Activated naive CD8-positive, alpha-beta T cell treated with anti-CD3 and anti-CD28 coated beads, Interleukin-2, amount 10 ng/mL, durations not matched to agents 7 days and 5 days (primary cell): ENCODE measurements at regions not wholly inside any gene's neighbourhood (a gene's known extent, or its start where the extent isn't known, plus 50 kb on each side); places are given as distances from the start of the nearest gene placed in this dataset.

Experiments used
- ATAC-seq: fragments of 150-1000 bp; cut with Tn5 transposase; one replicate; pipeline ENCODE4 v1.10.0; 2021; ENCODE audit warnings: low read depth, moderate library complexity
- POLR2A ChIA-PET: fragments of 350-600 bp; sonication (Branson Sonifier 250); formaldehyde crosslinking; loops from one replicate; lab custom pipeline; 2021; ENCODE audit warnings: antibody characterized with exemption; lab: Charles Lee
- DNase-seq: peaks from one replicate; pipeline ENCODE4 v3.0.0; 2021
- H3K27ac Mint-ChIP-seq: one replicate; pipeline ENCODE4 v1.8.0; 2022; ENCODE audit warnings: mild to moderate bottlenecking, mixed read lengths
- H3K27me3 Mint-ChIP-seq: one replicate; pipeline ENCODE4 v1.8.0; 2022; ENCODE audit warnings: mild to moderate bottlenecking, moderate library complexity, mixed read lengths
- H3K36me3 Mint-ChIP-seq: one replicate; pipeline ENCODE4 v1.8.0; 2021; ENCODE audit warnings: mild to moderate bottlenecking, mixed read lengths
- H3K4me1 Mint-ChIP-seq: one replicate; pipeline ENCODE4 v1.8.0; 2021; ENCODE audit warnings: mixed read lengths
- H3K4me3 Mint-ChIP-seq: one replicate; pipeline ENCODE4 v1.8.0; 2022; ENCODE audit warnings: mild to moderate bottlenecking, moderate library complexity, mixed read lengths
- H3K9me3 Mint-ChIP-seq: one replicate; pipeline ENCODE4 v1.8.0; 2021; ENCODE audit warnings: mixed read lengths

DNA sequence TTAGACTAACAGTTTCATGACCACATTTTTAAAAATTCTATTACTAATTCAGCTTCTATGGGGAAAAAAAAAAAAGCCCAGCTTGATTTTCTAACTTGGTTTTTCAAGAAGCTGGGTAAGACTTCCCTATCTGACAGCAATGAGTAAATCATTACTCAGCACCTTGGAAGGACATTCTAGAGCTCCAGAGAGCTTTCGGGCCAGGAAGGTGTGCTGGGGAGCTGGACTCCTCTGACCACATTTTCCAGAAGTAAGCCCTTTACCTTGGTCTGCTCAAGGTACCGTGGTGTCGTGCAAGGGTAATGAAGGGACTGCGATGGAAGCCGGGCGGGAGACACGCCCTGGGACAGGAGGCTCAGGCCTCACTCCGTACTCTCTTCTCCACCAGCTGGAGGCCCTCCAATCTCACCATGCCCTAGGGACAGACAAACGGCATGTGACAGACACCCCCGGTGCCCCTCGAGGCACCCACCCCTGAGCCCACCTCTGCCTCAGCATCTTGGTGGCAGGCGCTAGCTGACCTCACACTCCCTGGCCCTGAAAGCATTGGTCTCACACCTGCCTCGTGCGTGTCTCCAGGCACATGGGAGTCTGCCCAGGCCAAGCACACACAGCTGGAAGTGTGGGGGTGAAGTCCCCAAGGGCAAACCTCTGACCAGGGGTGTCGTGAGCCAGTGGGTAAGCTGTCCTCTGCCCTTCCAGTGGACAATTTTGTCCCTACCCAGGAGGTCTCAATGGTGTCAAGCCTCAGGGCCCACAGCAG, 152.1 kb downstream of the OAT start:
- ATAC-seq (no peak), DNase-seq (no peak)
- no peak overlapping the region for H3K27ac Mint-ChIP-seq
- no peaks in the 10 kb centered on the region for H3K9me3 Mint-ChIP-seq
- no peak overlapping the region for H3K4me3 Mint-ChIP-seq
- POLR2A ChIA-PET: no interaction called here
- H3K36me3 Mint-ChIP-seq: no peaks in the 10 kb centered on the region
- peaks cover 3% of the 10 kb centered on the region for H3K27me3 Mint-ChIP-seq
- H3K4me1 Mint-ChIP-seq: no peaks in the 10 kb centered on the region

DNA sequence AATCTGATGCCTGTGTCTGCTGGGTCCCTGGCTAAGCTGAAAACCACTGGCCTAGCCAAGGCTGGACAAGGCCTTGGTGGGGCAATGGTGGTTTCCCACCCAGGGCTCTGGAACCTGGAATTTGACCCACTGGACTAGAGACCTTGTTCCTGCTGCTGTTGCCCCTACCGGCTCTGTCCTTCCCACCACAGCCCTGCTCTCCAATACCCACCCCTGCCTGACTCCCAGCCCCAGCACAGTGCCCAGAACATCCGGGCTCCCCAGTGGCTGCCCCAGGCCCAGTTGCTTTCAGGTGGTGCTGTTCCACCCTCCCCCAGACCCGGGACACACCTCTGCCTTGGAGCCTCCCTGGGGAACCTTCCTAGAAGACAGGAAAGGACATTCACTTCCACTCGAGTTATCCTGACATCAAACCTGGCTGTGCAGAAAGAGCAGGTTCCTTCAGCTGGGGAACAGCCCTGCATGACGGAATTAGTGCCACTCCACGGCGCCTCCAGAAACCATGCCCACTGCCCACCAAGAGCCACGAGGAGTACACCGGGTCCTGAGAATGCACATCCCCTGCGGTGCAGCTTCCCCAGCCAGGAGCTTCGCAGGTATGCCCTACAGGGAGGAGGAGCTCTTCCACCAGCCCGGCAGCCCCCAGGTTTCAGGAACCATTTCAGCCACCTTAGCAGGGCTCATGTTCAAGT, 152.8 kb downstream of the OAT start:
- ATAC-seq: no peak
- POLR2A ChIA-PET: no interaction called here
- Mint-ChIP-seq H3K27me3 (peaks cover 3% of the 10 kb centered on the region), H3K9me3 (no peaks in the 10 kb centered on the region), H3K4me1 (no peaks in the 10 kb centered on the region), H3K4me3 (no peak overlapping the region), H3K27ac (no peak overlapping the region), H3K36me3 (no peaks in the 10 kb centered on the region)
- DNase-seq: no peak

GRCh38 chr10:124265391-124265745, 153.4 kb downstream of the OAT start:
- Mint-ChIP-seq H3K36me3 (no peaks in the 10 kb centered on the region), H3K27ac (no peak overlapping the region), H3K27me3 (peaks cover 3% of the 10 kb centered on the region), H3K4me3 (no peak overlapping the region), H3K9me3 (no peaks in the 10 kb centered on the region), H3K4me1 (no peaks in the 10 kb centered on the region)
- no peak for DNase-seq
- POLR2A ChIA-PET: no interaction called here
- ATAC-seq: no peak

GRCh38 chr10:124264711-124265390, 153.9 kb downstream of the OAT start:
- no peak overlapping the region for H3K27ac Mint-ChIP-seq
- POLR2A ChIA-PET: no interaction called here
- no peaks in the 10 kb centered on the region for H3K4me1 Mint-ChIP-seq
- no peak overlapping the region for H3K4me3 Mint-ChIP-seq
- peaks cover 3% of the 10 kb centered on the region for H3K27me3 Mint-ChIP-seq
- DNase-seq (no peak), ATAC-seq (no peak)
- H3K36me3 Mint-ChIP-seq: no peaks in the 10 kb centered on the region
- H3K9me3 Mint-ChIP-seq: no peaks in the 10 kb centered on the region

GRCh38 chr10:124264271-124264670, 154.5 kb downstream of the OAT start:
- Mint-ChIP-seq H3K27me3 (peaks cover 3% of the 10 kb centered on the region), H3K36me3 (no peaks in the 10 kb centered on the region), H3K9me3 (no peaks in the 10 kb centered on the region), H3K4me1 (no peaks in the 10 kb centered on the region), H3K4me3 (no peak overlapping the region), H3K27ac (no peak overlapping the region)
- POLR2A ChIA-PET: no interaction called here
- DNase-seq: no peak
- ATAC-seq: no peak

DNA sequence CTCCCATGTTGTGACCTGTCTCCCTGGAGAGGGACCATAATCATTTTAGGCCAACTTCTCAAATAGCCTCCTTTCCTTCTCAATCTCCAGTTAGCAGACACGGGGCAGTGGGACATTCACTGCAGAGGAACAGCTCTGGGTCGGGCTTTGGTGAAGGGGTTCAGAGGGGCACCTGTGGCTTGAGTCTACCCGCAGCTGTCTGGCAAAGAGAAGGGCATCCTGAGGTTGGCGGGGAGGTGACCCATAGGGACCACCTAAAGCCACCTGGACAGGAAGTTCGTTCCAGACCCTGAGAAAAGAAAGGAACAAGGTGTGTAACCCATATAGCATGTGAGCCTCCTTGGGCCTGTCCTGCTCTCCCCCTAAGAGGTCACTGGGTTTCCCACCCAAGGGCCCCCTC, 155.0 kb downstream of the OAT start:
- H3K36me3 Mint-ChIP-seq: no peaks in the 10 kb centered on the region
- POLR2A ChIA-PET: no interaction called here
- peaks cover 3% of the 10 kb centered on the region for H3K27me3 Mint-ChIP-seq
- ATAC-seq (no peak), DNase-seq (no peak)
- no peaks in the 10 kb centered on the region for H3K9me3 Mint-ChIP-seq
- no peak overlapping the region for H3K27ac Mint-ChIP-seq
- no peak overlapping the region for H3K4me3 Mint-ChIP-seq
- no peaks in the 10 kb centered on the region for H3K4me1 Mint-ChIP-seq

GRCh38 chr10:124262971-124263370, 155.8 kb downstream of the OAT start:
- H3K4me3 Mint-ChIP-seq: no peak overlapping the region
- peaks cover 3% of the 10 kb centered on the region for H3K27me3 Mint-ChIP-seq
- H3K27ac Mint-ChIP-seq: no peak overlapping the region
- no peaks in the 10 kb centered on the region for H3K36me3 Mint-ChIP-seq
- no peak for DNase-seq
- POLR2A ChIA-PET: no interaction called here
- no peak for ATAC-seq
- no peaks in the 10 kb centered on the region for H3K9me3 Mint-ChIP-seq
- no peaks in the 10 kb centered on the region for H3K4me1 Mint-ChIP-seq

GRCh38 chr10:124262234-124262865, 156.4 kb downstream of the OAT start:
- H3K27me3 Mint-ChIP-seq: peaks cover 3% of the 10 kb centered on the region
- no peak for ATAC-seq
- H3K4me1 Mint-ChIP-seq: no peaks in the 10 kb centered on the region
- H3K9me3 Mint-ChIP-seq: no peaks in the 10 kb centered on the region
- POLR2A ChIA-PET: no interaction called here
- no peak overlapping the region for H3K4me3 Mint-ChIP-seq
- H3K36me3 Mint-ChIP-seq: no peaks in the 10 kb centered on the region
- H3K27ac Mint-ChIP-seq: no peak overlapping the region
- DNase-seq: no peak

DNA sequence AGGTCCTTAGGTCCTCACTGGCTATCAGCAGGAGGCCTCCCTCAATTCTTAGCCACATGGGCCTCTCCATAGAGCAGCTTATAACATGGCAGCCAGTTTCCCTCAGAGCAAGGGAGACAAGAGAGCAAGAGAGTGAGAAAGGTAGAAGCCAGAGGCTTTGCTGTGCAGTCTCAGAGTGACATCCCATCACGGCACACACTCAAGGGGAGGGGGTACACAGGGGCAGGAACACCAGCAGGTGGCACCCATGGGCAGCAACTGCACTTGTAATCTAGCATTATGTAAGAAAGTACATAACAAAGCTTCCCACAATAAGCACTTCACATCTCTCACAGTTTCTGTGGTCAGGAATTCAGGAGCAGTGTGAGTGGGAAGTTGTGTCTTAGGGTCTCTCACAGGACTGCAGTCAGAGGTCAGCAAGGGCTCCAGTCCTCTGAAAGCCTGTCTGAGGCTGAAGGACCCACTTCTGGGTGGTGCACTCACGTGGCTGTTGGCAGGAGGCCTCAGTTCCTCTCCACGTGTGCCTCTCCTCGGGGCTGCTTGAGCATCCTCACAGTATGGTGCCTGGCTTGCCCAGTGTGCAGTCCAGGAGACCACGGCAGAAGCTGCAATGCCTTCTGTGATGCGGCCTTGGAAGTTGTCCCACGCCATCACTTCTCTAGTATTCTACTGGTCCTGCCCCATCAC, 159.4 kb downstream of the OAT start:
- Mint-ChIP-seq H3K4me1 (no peaks in the 10 kb centered on the region), H3K4me3 (no peak overlapping the region), H3K27me3 (no peaks in the 10 kb centered on the region), H3K9me3 (no peaks in the 10 kb centered on the region), H3K36me3 (no peaks in the 10 kb centered on the region), H3K27ac (no peak overlapping the region)
- no peak for DNase-seq
- POLR2A ChIA-PET: no interaction called here
- ATAC-seq: no peak

- no peak for ATAC-seq
- H3K4me3 Mint-ChIP-seq: no peak overlapping the region
- no peaks in the 10 kb centered on the region for H3K27me3 Mint-ChIP-seq
- H3K9me3 Mint-ChIP-seq: no peaks in the 10 kb centered on the region
- no peak for DNase-seq
- no peak overlapping the region for H3K27ac Mint-ChIP-seq
- no peaks in the 10 kb centered on the region for H3K4me1 Mint-ChIP-seq
- POLR2A ChIA-PET: no interaction called here
- no peaks in the 10 kb centered on the region for H3K36me3 Mint-ChIP-seq
These were observed 160.9 kb downstream of the OAT start for GRCh38 chr10:124257781-124258180.

DNA sequence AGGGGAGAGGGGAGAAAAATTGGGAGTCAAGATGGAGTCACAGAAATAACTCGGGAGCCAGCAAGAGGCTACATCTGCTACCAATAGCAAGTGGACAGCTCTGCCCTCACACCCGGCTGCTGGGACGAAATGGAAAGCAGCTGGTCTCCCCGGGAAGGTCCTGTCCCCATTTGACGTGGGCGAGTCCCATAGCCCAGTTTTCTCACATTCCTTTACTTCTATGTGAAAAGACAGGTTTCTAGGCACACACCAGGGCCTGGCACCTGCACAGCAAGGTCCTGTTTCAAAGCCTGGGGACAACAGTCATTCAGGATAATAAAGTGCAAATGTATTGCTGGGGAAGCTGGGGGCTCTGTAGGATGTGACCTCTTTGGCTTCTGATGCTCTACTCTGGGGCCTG, 162.6 kb downstream of the OAT start:
- H3K4me1 Mint-ChIP-seq: no peaks in the 10 kb centered on the region
- no peak for ATAC-seq
- no peak overlapping the region for H3K4me3 Mint-ChIP-seq
- peaks cover 5% of the 10 kb centered on the region for H3K27me3 Mint-ChIP-seq
- H3K27ac Mint-ChIP-seq: no peak overlapping the region
- H3K36me3 Mint-ChIP-seq: no peaks in the 10 kb centered on the region
- POLR2A ChIA-PET: no interaction called here
- DNase-seq: no peak
- no peaks in the 10 kb centered on the region for H3K9me3 Mint-ChIP-seq

DNA sequence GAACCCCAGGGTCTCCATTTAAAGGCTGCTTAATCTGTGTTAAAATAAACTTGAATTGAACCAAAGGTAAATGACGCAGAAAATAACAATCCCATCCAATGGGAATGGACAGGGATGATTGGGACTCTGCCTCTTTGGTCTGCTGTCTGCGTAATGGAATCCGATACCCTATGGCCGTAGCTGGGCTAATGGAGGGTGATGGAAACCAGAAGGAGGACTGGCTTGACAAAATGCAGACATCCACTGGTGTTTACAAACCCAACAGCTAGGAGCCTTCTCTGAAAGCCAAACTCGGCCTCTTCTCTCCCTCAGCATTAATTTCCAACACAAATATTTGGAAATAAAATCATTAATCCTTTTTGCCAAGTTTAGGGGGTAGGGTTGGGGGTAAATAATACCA, 162.2 kb upstream of the CHST15 start:
- H3K4me1 Mint-ChIP-seq: no peaks in the 10 kb centered on the region
- no peak overlapping the region for H3K27ac Mint-ChIP-seq
- POLR2A ChIA-PET: no interaction called here
- no peaks in the 10 kb centered on the region for H3K9me3 Mint-ChIP-seq
- H3K36me3 Mint-ChIP-seq: no peaks in the 10 kb centered on the region
- ATAC-seq (no peak), DNase-seq (no peak)
- H3K27me3 Mint-ChIP-seq: peaks cover 6% of the 10 kb centered on the region
- no peak overlapping the region for H3K4me3 Mint-ChIP-seq

GRCh38 chr10:124254490-124254889, 161.1 kb upstream of the CHST15 start:
- Mint-ChIP-seq H3K9me3 (no peaks in the 10 kb centered on the region), H3K36me3 (no peaks in the 10 kb centered on the region), H3K27me3 (peaks cover 10% of the 10 kb centered on the region), H3K27ac (no peak overlapping the region), H3K4me3 (no peak overlapping the region), H3K4me1 (no peaks in the 10 kb centered on the region)
- POLR2A ChIA-PET: no interaction called here
- DNase-seq (no peak), ATAC-seq (no peak)
